A549 (cell line): ENCODE measurements at regions not wholly inside any gene's neighbourhood (a gene's known extent, or its start where the extent isn't known, plus 50 kb on each side); places are given as distances from the start of the nearest gene placed in this dataset.

Experiments
- BHLHE40 ChIP-seq: IDR thresholded peaks from 2 replicates; pipeline ENCODE4 v1.6.1; 2012; ENCODE audit warnings: low read depth, low read length, inconsistent platforms
- CHD2 ChIP-seq: fragments of 150-350 bp; IDR thresholded peaks from 2 replicates; pipeline ENCODE4 v1.6.1; 2014; ENCODE audit warnings: low read length; ENCODE audit not compliant: partially characterized antibody
- CTCF ChIP-seq: fragments of >200 bp; sonication (Bioruptor Twin); formaldehyde crosslinking; IDR thresholded peaks from 3 replicates; pipeline ENCODE4 v1.5.1; 2016
- EP300 ChIP-seq, 2 experiments: fragments of >200 bp; sonication (Bioruptor Twin); formaldehyde crosslinking; IDR thresholded peaks; 2 replicates in 1 of 2; 3 replicates in 1 of 2; pipeline ENCODE4 v1.6.1; 2016 to 2017
- FOSB ChIP-seq: fragments of 250-450 bp; sonication (Bioruptor Pico); IDR thresholded peaks from 2 replicates; pipeline ENCODE4 v1.5.0; 2020; ENCODE audit warnings: mild to moderate bottlenecking, moderate library complexity
- FOSL2 ChIP-seq, 2 experiments: fragments of 450-650 bp in 1 of 2; fragments of >200 bp in 1 of 2; sonication (Bioruptor Twin) in 1 of 2; formaldehyde crosslinking; IDR thresholded peaks; 2 replicates each; pipeline versions ENCODE4 v1.5.0 to v1.6.1; 2016 to 2020; ENCODE audit warnings: mild to moderate bottlenecking in 1 of 2, moderate library complexity in 1 of 2
- HMGXB4 ChIP-seq: fragments of 250-450 bp; sonication (Bioruptor Pico); IDR thresholded peaks from 2 replicates; pipeline ENCODE4 v1.5.0; 2021; ENCODE audit warnings: mild to moderate bottlenecking, moderate library complexity, borderline replicate concordance
- NPAS2 ChIP-seq: fragments of 250-450 bp; sonication (Bioruptor Pico); IDR thresholded peaks from 2 replicates; pipeline ENCODE4 v1.8.0; 2022; ENCODE audit warnings: mild to moderate bottlenecking, moderate library complexity, borderline replicate concordance
- POLR2A ChIP-seq: IDR thresholded peaks from 2 replicates; pipeline ENCODE4 v1.6.1; 2012; ENCODE audit warnings: mild to moderate bottlenecking, low read length
- RAD21 ChIP-seq, 2 experiments: fragments of >200 bp in 1 of 2; sonication (Bioruptor Twin) in 1 of 2; formaldehyde crosslinking in 1 of 2; IDR thresholded peaks in 1 of 2; conservative IDR thresholded peaks in 1 of 2; 2 replicates in 1 of 2; 3 replicates in 1 of 2; pipeline ENCODE4 v1.6.1; 2012 to 2018; ENCODE audit warnings: inconsistent platforms in 1 of 2
- REST ChIP-seq: fragments of 200-600 bp; sonication (generic); IDR thresholded peaks from 2 replicates; pipeline ENCODE4 v1.6.1; 2016; ENCODE audit warnings: antibody characterized with exemption, mild to moderate bottlenecking, moderate library complexity
- RFX5 ChIP-seq: fragments of 450-650 bp; IDR thresholded peaks from 2 replicates; pipeline ENCODE4 v1.7.1; 2014; ENCODE audit warnings: antibody characterized with exemption, mild to moderate bottlenecking, moderate library complexity
- USF2 ChIP-seq: fragments of 450-650 bp; IDR thresholded peaks from 2 replicates; pipeline ENCODE4 v1.6.1; 2014; ENCODE audit warnings: antibody characterized with exemption

GRCh38 chr15:70308011-70308734 lies 210.5 kb upstream of the TLE3 start:
- TF ChIP-seq BHLHE40 (no peak), EP300 (IDR thresholded peaks at IDR 0.05) (no peak), FOSL2 (IDR thresholded peaks at IDR 0.05) (no peak), FOSL2 (CRISPR knock-in tag; IDR thresholded peaks at IDR 0.05) (no peak), RFX5 (no peak), CTCF (no peak), REST (no peak), NPAS2 (CRISPR knock-in tag) (no peak), HMGXB4 (no peak), CHD2 (no peak), FOSB (CRISPR knock-in tag) (no peak), RAD21 (conservative IDR thresholded peaks at IDR 0.05 in 1 of 2, IDR thresholded peaks at IDR 0.05 in 1 of 2) (no peak), USF2 (no peak), POLR2A (no peak)
